Transverse colon (tissue), 4 donors: ENCODE measurements at regions not wholly inside any gene's neighbourhood (a gene's known extent, or its start where the extent isn't known, plus 50 kb on each side); places are given as distances from the start of the nearest gene placed in this dataset.

ENCODE experiments used
- EP300 ChIP-seq: sonication (generic); formaldehyde crosslinking; IDR thresholded peaks from one replicate; pipeline ENCODE4 v1.6.1; 2017; ENCODE audit warnings: antibody characterized with exemption, low read depth
- POLR2AphosphoS5 ChIP-seq, 3 donors: sonication (generic); formaldehyde crosslinking; IDR thresholded peaks; one replicate each; pipeline ENCODE4 v1.6.1; 2016; ENCODE audit warnings: antibody characterized with exemption in 3 of 3
- TF ChIP-seq, protein P1 (sequence below), 5 experiments: fragments of 200-600 bp in 3 of 5; fragments of 450-650 bp in 2 of 5; sonication (generic) in 3 of 5; IDR thresholded peaks; 1 replicate in 2 of 5; 2 replicates in 3 of 5; pipeline ENCODE4 v1.5.1; 2016 to 2017; ENCODE audit warnings: antibody characterized with exemption in 5 of 5, inconsistent platforms in 3 of 5, mild to moderate bottlenecking in 2 of 5, moderate library complexity in 1 of 5

DNA sequence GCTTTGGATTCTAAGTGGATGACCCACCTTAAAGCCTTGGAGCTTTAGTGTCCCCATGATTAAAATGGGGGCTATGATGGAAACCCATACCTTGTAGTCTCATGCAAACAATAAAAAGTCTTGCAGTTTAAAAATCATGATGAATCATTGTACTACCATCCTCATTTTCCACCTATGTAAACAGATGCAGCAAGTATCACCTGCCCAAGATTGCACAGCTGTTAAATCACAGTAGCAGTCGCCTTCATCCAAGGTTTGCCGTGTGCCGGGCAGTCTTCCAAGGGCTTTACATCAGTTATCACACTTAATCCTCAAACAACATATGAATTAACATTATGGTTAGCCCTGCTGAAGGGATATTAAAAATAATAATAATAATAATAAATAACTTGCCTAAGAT lies 210.3 kb downstream of the FOXA2 start:
- TF ChIP-seq EP300, result no peak
- TF ChIP-seq, protein P1, sequence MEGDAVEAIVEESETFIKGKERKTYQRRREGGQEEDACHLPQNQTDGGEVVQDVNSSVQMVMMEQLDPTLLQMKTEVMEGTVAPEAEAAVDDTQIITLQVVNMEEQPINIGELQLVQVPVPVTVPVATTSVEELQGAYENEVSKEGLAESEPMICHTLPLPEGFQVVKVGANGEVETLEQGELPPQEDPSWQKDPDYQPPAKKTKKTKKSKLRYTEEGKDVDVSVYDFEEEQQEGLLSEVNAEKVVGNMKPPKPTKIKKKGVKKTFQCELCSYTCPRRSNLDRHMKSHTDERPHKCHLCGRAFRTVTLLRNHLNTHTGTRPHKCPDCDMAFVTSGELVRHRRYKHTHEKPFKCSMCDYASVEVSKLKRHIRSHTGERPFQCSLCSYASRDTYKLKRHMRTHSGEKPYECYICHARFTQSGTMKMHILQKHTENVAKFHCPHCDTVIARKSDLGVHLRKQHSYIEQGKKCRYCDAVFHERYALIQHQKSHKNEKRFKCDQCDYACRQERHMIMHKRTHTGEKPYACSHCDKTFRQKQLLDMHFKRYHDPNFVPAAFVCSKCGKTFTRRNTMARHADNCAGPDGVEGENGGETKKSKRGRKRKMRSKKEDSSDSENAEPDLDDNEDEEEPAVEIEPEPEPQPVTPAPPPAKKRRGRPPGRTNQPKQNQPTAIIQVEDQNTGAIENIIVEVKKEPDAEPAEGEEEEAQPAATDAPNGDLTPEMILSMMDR (IDR thresholded peaks at IDR 0.05), result no peak
- TF ChIP-seq POLR2AphosphoS5 (IDR thresholded peaks at IDR 0.05), result no peak
